Left colon (tissue), 2 donors: ENCODE measurements at regions not wholly inside any gene's neighbourhood (a gene's known extent, or its start where the extent isn't known, plus 50 kb on each side); places are given as distances from the start of the nearest gene placed in this dataset.
A peak's percentile ranks its signal among the peaks of the same experiment; 100 is the strongest.

Experiments
- ATAC-seq: fragments of 200-7000 bp; cut with Tn5 transposase; one replicate; pipeline ENCODE4 v1.9.1; 2020; ENCODE audit warnings: mild to moderate bottlenecking, moderate library complexity
- DNase-seq, 2 donors: peaks; one replicate each; pipeline ENCODE4 v3.0.0-alpha.2; 2020
- intact Hi-C, 2 donors: fragments of 100-400 bp; cut with DNase I in 1 of 2; cut with micrococcal nuclease in 1 of 2; formaldehyde crosslinking; loops; one replicate each; pipeline versions ENCODE4 v1.11.2 to v1.14.0; 2022; cut with DNase I, micrococcal nuclease
- donor health status: DM: no; HTN: no; CAD: no.
- donor health status: DM: yes; HTN: yes; CAD: no.

- DNase-seq: no peak
- ATAC-seq: no peak
- intact Hi-C loops: no loop called here
These were observed 684.9 kb upstream of the KIF2B start for GRCh38 chr17:53137869-53138268.

GRCh38 chr17:53135969-53136368, 686.8 kb upstream of the KIF2B start:
- DNase-seq (no peak), ATAC-seq (no peak)
- intact Hi-C loops: no loop called here

GRCh38 chr17:53134548-53134947, 688.2 kb upstream of the KIF2B start:
- ATAC-seq (peak; percentile 50), DNase-seq (no peak)
- intact Hi-C loops: no loop called here

GRCh38 chr17:53133876-53134275, 688.9 kb upstream of the KIF2B start:
- ATAC-seq (no peak), DNase-seq (no peak)
- intact Hi-C loops: no loop called here

GRCh38 chr17:53129863-53130262, 692.9 kb upstream of the KIF2B start:
- no peak for ATAC-seq
- intact Hi-C loops: no loop called here
- DNase-seq: no peak

GRCh38 chr17:53127331-53127730, 695.4 kb upstream of the KIF2B start:
- intact Hi-C loops: no loop called here
- DNase-seq: no peak
- no peak for ATAC-seq

GRCh38 chr17:53122966-53123365, 699.8 kb upstream of the KIF2B start:
- intact Hi-C loops: no loop called here
- ATAC-seq (no peak), DNase-seq (no peak)

GRCh38 chr17:53119773-53120172, 703.0 kb upstream of the KIF2B start:
- intact Hi-C loops: no loop called here
- no peak for ATAC-seq

GRCh38 chr17:53118948-53119347, 703.8 kb upstream of the KIF2B start:
- DNase-seq (no peak), ATAC-seq (no peak)
- intact Hi-C loops: no loop called here

More at GRCh38 chr17:53119773-53120172, 703.0 kb upstream of the KIF2B start:
- DNase-seq: no peak

- intact Hi-C loops: loop anchor here in 1 of 2 donors (10.0 kb wide), 1 partner anchor 62 kb away; no protein-coding TSS in a partner anchor
- no peak for DNase-seq
- no peak for ATAC-seq
These were observed 715.8 kb upstream of the KIF2B start for GRCh38 chr17:53106886-53107285.

GRCh38 chr17:53101706-53102105, 721.0 kb upstream of the KIF2B start:
- DNase-seq (no peak), ATAC-seq (no peak)
- intact Hi-C loops: loop anchor here in 1 of 2 donors (10.0 kb wide), 1 partner anchor 57 kb away; no protein-coding TSS in a partner anchor

- ATAC-seq: no peak
- DNase-seq: no peak
- intact Hi-C loops: loop anchor here in 1 of 2 donors (10.0 kb wide), 1 partner anchor 55 kb away; no protein-coding TSS in a partner anchor
These were observed 722.6 kb upstream of the KIF2B start for GRCh38 chr17:53100126-53100525.

GRCh38 chr17:53093391-53093790, 729.3 kb upstream of the KIF2B start:
- DNase-seq (no peak), ATAC-seq (no peak)
- intact Hi-C loops: no loop called here

GRCh38 chr17:53092072-53092471, 730.7 kb upstream of the KIF2B start:
- intact Hi-C loops: no loop called here
- ATAC-seq (no peak), DNase-seq (no peak)

- DNase-seq: no peak
- no peak for ATAC-seq
- intact Hi-C loops: no loop called here
These were observed 732.0 kb upstream of the KIF2B start for GRCh38 chr17:53090770-53091169.

GRCh38 chr17:53088481-53088880, 734.2 kb upstream of the KIF2B start:
- ATAC-seq (no peak), DNase-seq (no peak)
- intact Hi-C loops: no loop called here

- DNase-seq: no peak
- intact Hi-C loops: no loop called here
- ATAC-seq: no peak
These were observed 761.3 kb upstream of the KIF2B start for GRCh38 chr17:53061446-53061845.

- ATAC-seq (no peak), DNase-seq (no peak)
- intact Hi-C loops: no loop called here
These were observed 764.7 kb upstream of the KIF2B start for GRCh38 chr17:53058031-53058430.

- no peak for DNase-seq
- intact Hi-C loops: loop anchor here in 1 of 2 donors (10.0 kb wide), 1 partner anchor 58 kb away; no protein-coding TSS in a partner anchor
- no peak for ATAC-seq
These were observed 775.9 kb upstream of the KIF2B start for GRCh38 chr17:53046781-53047180.

GRCh38 chr17:53039981-53040380, 782.7 kb upstream of the KIF2B start:
- ATAC-seq (no peak), DNase-seq (no peak)
- intact Hi-C loops: loop anchor here in 1 of 2 donors (10.0 kb wide), 1 partner anchor 65 kb away; no protein-coding TSS in a partner anchor

- intact Hi-C loops: no loop called here
- DNase-seq (no peak), ATAC-seq (no peak)
These were observed 789.4 kb upstream of the KIF2B start for GRCh38 chr17:53033297-53033696.
